ENCODE measurements at regions not wholly inside any gene's neighbourhood (a gene's known extent, or its start where the extent isn't known, plus 50 kb on each side); places are given as distances from the start of the nearest gene placed in this dataset.

DNA sequence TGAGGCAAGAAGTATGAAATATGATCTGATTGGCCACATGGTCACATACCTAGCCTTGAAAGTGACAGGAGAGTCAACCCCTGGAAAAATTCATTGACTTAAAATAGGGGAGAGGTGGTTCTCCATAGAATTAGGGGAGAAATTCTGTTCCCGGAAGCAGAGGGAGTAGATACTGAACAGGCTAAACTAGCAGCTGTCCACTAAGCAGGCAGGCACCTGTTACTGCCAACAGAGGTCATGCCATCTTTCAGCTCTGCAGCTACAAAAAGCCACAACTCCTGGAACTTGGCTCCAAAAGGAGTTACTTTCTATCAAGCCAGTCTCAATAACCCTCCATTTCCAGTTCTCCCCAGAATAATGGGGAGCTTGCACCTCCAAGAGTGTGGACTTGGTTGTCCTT, 352.5 kb downstream of the MAFB start:
- TF ChIP-seq EZH2phosphoT487 (IDR thresholded peaks at IDR 0.05; ENCODE audit: insufficient read depth, low read depth) (no peak), EZH2 (IDR thresholded peaks at IDR 0.05; ENCODE audit: insufficient read depth, poor library complexity, severe bottlenecking) (no peak)
